Neural cell (in vitro differentiated cells): ENCODE measurements at regions not wholly inside any gene's neighbourhood (a gene's known extent, or its start where the extent isn't known, plus 50 kb on each side); places are given as distances from the start of the nearest gene placed in this dataset.

Experiments
- H2AFZ ChIP-seq: fragments of 200-600, 300-800 bp; sonication (generic), shearing (Covaris generic); 2 replicates; pipeline ENCODE4 v1.6.0; 2014; ENCODE audit warnings: low read depth, mild to moderate bottlenecking, antibody characterized with exemption, low read length, moderate library complexity
- H3F3A ChIP-seq: fragments of 200-600 bp; shearing (Covaris generic); 2 replicates; pipeline ENCODE4 v1.6.1; 2016; ENCODE audit warnings: mild to moderate bottlenecking, moderate library complexity, mixed read lengths, antibody characterized with exemption, low read length; ENCODE audit not compliant: insufficient read depth, poor library complexity, severe bottlenecking
- H3K27ac ChIP-seq: fragments of 200-600, 300-800 bp; sonication (generic), shearing (Covaris generic); 2 replicates; pipeline ENCODE4 v1.5.1; 2014; ENCODE audit warnings: mild to moderate bottlenecking, low read length, moderate library complexity
- H3K27me3 ChIP-seq: fragments of 300-800, 200-600 bp; sonication (generic), shearing (Covaris generic); 2 replicates; pipeline ENCODE4 v1.6.0; 2014; ENCODE audit warnings: mild to moderate bottlenecking, low read depth, low read length, moderate library complexity; ENCODE audit not compliant: insufficient read depth
- H3K36me3 ChIP-seq: fragments of 300-800, 200-600 bp; sonication (generic), shearing (Covaris generic); 2 replicates; pipeline ENCODE4 v1.5.1; 2014; ENCODE audit warnings: mild to moderate bottlenecking, antibody characterized with exemption, low read length, moderate library complexity; ENCODE audit not compliant: insufficient read depth
- H3K4me2 ChIP-seq: fragments of 300-800, 200-600 bp; sonication (generic), shearing (Covaris generic); 2 replicates; pipeline ENCODE4 v1.6.0; 2014; ENCODE audit warnings: mild to moderate bottlenecking, low read length
- H3K4me3 ChIP-seq: fragments of 300-800, 200-600 bp; sonication (generic), shearing (Covaris generic); 2 replicates; pipeline ENCODE4 v1.5.1; 2014; ENCODE audit warnings: mild to moderate bottlenecking, low read length, moderate library complexity
- H3K79me2 ChIP-seq: fragments of 200-600 bp; shearing (Covaris generic); replicated peaks from 2 replicates; pipeline ENCODE4 v1.6.0; 2014; ENCODE audit warnings: mild to moderate bottlenecking, low read length, moderate library complexity; ENCODE audit not compliant: insufficient read depth
- H3K9ac ChIP-seq: fragments of 300-800, 200-600 bp; sonication (generic), shearing (Covaris generic); 2 replicates; pipeline ENCODE4 v1.6.1; 2016; ENCODE audit warnings: mild to moderate bottlenecking, low read length, mixed read lengths
- H3K9me2 ChIP-seq: fragments of 200-600 bp; shearing (Covaris generic); 2 replicates; pipeline ENCODE4 v1.6.1; 2016; ENCODE audit warnings: mild to moderate bottlenecking, low read length, mixed read lengths; ENCODE audit not compliant: insufficient read depth
- H3K9me3 ChIP-seq: fragments of 200-600, 300-800 bp; sonication (generic), shearing (Covaris generic); 2 replicates; pipeline ENCODE4 v1.6.1; 2016; ENCODE audit warnings: mild to moderate bottlenecking, mixed run types, low read length, moderate library complexity, mixed read lengths
- H4K20me1 ChIP-seq: fragments of 200-600 bp; shearing (Covaris generic); 2 replicates; pipeline ENCODE4 v1.6.1; 2016; ENCODE audit warnings: mild to moderate bottlenecking, mixed run types; ENCODE audit not compliant: insufficient read depth
- EP300 ChIP-seq: fragments of 450-650 bp; conservative IDR thresholded peaks from 2 replicates; pipeline ENCODE4 v1.6.1; 2014; ENCODE audit warnings: antibody characterized with exemption, mild to moderate bottlenecking, moderate library complexity; ENCODE audit not compliant: poor library complexity, severe bottlenecking
- EZH2 ChIP-seq: fragments of 200-600, 300-800 bp; shearing (Covaris generic), sonication (generic); IDR thresholded peaks from 2 replicates; pipeline ENCODE4 v1.6.1; 2014; ENCODE audit warnings: antibody characterized with exemption, low read length, borderline replicate concordance, mild to moderate bottlenecking; ENCODE audit not compliant: insufficient read depth, poor library complexity, severe bottlenecking
- MXI1 ChIP-seq: fragments of 450-650 bp; conservative IDR thresholded peaks from 2 replicates; pipeline ENCODE4 v1.6.1; 2014; ENCODE audit warnings: antibody characterized with exemption, mild to moderate bottlenecking; ENCODE audit not compliant: poor library complexity, severe bottlenecking
- POLR2AphosphoS5 ChIP-seq: IDR thresholded peaks from 2 replicates; pipeline ENCODE4 v1.6.1; 2012
- RAD21 ChIP-seq: fragments of 450-650 bp; conservative IDR thresholded peaks from 2 replicates; pipeline ENCODE4 v1.6.1; 2014; ENCODE audit warnings: antibody characterized with exemption, mild to moderate bottlenecking, moderate library complexity
- REST ChIP-seq: IDR thresholded peaks from 2 replicates; pipeline ENCODE4 v1.6.1; 2012; ENCODE audit warnings: borderline replicate concordance
- TF ChIP-seq, protein P1 (sequence below): fragments of 450-650 bp; IDR thresholded peaks from 2 replicates; pipeline ENCODE4 v1.5.1; 2014; ENCODE audit warnings: antibody characterized with exemption, mild to moderate bottlenecking, moderate library complexity; ENCODE audit not compliant: poor library complexity, severe bottlenecking

DNA sequence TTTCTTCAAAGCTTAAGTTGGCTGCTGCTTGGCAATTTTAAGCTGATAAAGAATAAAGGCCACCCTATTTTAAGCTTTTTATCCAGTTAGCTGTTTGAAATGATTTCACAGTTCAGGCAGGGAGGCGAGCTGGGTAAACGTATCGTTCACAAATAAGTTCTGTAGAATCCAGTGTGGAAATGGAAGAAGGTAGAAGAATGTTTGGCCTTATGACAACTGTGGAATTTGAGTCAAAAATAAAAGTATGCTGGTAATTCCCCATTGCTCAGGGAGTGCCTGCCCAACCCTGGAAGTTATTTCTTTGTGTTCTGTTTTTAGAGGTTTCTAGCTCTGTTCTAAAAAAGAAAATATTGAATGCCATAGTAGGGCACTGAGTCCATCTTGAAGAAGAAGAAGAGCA, 113.1 kb downstream of the ARL4A start:
- Histone ChIP-seq H3K36me3 (no peaks in the 10 kb centered on the region), H3K9me2 (no peaks in the 10 kb centered on the region), H3K79me2 (no peaks in the 10 kb centered on the region), H4K20me1 (no peaks in the 10 kb centered on the region), H3K27me3 (no peaks in the 10 kb centered on the region), H3F3A (no peaks in the 10 kb centered on the region), H3K4me3 (no peak overlapping the region), H2AFZ (no peak overlapping the region), H3K27ac (no peak overlapping the region), H3K4me2 (no peak overlapping the region), H3K9me3 (no peaks in the 10 kb centered on the region), H3K9ac (no peak overlapping the region)
- TF ChIP-seq MXI1 (no peak), EZH2 (no peak), EP300 (no peak), POLR2AphosphoS5 (no peak), REST (no peak), RAD21 (no peak)
- TF ChIP-seq, protein P1, sequence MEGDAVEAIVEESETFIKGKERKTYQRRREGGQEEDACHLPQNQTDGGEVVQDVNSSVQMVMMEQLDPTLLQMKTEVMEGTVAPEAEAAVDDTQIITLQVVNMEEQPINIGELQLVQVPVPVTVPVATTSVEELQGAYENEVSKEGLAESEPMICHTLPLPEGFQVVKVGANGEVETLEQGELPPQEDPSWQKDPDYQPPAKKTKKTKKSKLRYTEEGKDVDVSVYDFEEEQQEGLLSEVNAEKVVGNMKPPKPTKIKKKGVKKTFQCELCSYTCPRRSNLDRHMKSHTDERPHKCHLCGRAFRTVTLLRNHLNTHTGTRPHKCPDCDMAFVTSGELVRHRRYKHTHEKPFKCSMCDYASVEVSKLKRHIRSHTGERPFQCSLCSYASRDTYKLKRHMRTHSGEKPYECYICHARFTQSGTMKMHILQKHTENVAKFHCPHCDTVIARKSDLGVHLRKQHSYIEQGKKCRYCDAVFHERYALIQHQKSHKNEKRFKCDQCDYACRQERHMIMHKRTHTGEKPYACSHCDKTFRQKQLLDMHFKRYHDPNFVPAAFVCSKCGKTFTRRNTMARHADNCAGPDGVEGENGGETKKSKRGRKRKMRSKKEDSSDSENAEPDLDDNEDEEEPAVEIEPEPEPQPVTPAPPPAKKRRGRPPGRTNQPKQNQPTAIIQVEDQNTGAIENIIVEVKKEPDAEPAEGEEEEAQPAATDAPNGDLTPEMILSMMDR = no peak

DNA sequence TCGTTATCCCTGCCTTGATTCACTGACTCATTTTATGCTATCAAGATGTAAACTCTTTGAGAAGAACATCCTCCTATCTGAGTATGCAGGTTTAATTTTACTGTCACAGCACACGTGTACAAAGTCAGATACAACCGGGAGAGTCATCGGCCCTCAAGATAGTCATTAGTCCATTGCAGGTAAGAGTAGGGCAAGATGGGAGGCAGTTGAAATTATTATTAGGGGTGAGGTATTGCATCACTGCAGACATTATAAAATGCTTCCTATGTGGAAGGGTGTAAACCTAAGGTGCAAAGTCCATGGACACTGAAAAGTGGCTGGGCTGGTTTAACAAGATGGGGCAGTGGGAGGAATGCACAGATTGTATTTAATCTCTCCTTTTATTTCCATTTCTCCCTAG, 113.7 kb downstream of the ARL4A start:
- TF ChIP-seq EZH2 = no peak
- TF ChIP-seq EP300 = no peak
- TF ChIP-seq RAD21 = no peak
- no peak for TF ChIP-seq MXI1
- no peak for TF ChIP-seq REST
- TF ChIP-seq, protein P1 = no peak
- H3K4me2 ChIP-seq = no peak overlapping the region

More for the DNA sequence above, 113.7 kb downstream of the ARL4A start:
- no peaks in the 10 kb centered on the region for H3F3A ChIP-seq
- H4K20me1 ChIP-seq = no peaks in the 10 kb centered on the region
- no peak overlapping the region for H2AFZ ChIP-seq
- H3K36me3 ChIP-seq = no peaks in the 10 kb centered on the region
- no peak overlapping the region for H3K4me3 ChIP-seq
- no peaks in the 10 kb centered on the region for H3K9me2 ChIP-seq
- no peaks in the 10 kb centered on the region for H3K27me3 ChIP-seq
- H3K9ac ChIP-seq = no peak overlapping the region
- H3K9me3 ChIP-seq = no peaks in the 10 kb centered on the region
- no peaks in the 10 kb centered on the region for H3K79me2 ChIP-seq
- H3K27ac ChIP-seq = no peak overlapping the region
